ENCODE measurements at regions not wholly inside any gene's neighbourhood (a gene's known extent, or its start where the extent isn't known, plus 50 kb on each side); places are given as distances from the start of the nearest gene placed in this dataset.

GRCh38 chr17:70544317-70544716 lies 375.0 kb downstream of the KCNJ2 start:
- H3K4me1 ChIP-seq (ENCODE audit: insufficient read depth, low read length, severe bottlenecking) = no peaks in the 10 kb centered on the region
- H3K27ac ChIP-seq (ENCODE audit: low read depth, low read length, poor library complexity, severe bottlenecking) = no peak overlapping the region
- no peaks in the 10 kb centered on the region for H4K20me1 ChIP-seq (ENCODE audit: insufficient read depth, low read length)
- no peaks in the 10 kb centered on the region for H3K9me3 ChIP-seq (ENCODE audit: low read length)
- H3K27me3 ChIP-seq (ENCODE audit: insufficient read depth, low read length) = no peaks in the 10 kb centered on the region
- H3K9me2 ChIP-seq (ENCODE audit: low read depth, low read length) = no peaks in the 10 kb centered on the region
- no peak overlapping the region for H3K4me2 ChIP-seq (ENCODE audit: low read length)
- no peak overlapping the region for H3K9ac ChIP-seq (ENCODE audit: low read length)
- no peak overlapping the region for H2AFZ ChIP-seq (ENCODE audit: low read length)
- no peaks in the 10 kb centered on the region for H3K36me3 ChIP-seq (ENCODE audit: insufficient read depth, low read length)
- no peak overlapping the region for H3K4me3 ChIP-seq (ENCODE audit: low read depth, low read length, poor library complexity, severe bottlenecking)
- H3F3A ChIP-seq (ENCODE audit: insufficient read depth, low read length) = no peaks in the 10 kb centered on the region
- no peaks in the 10 kb centered on the region for H3K79me2 ChIP-seq (ENCODE audit: insufficient read depth, low read length)
- TF ChIP-seq EZH2 (IDR thresholded peaks at IDR 0.05; ENCODE audit: borderline replicate concordance, low read length) = no peak
- TF ChIP-seq CTCF (IDR thresholded peaks at IDR 0.05; ENCODE audit: low read length) = no peak

- no peaks in the 10 kb centered on the region for H3K27me3 ChIP-seq (ENCODE audit: insufficient read depth, low read length)
- H3K9me2 ChIP-seq (ENCODE audit: low read depth, low read length) = no peaks in the 10 kb centered on the region
- no peaks in the 10 kb centered on the region for H3K79me2 ChIP-seq (ENCODE audit: insufficient read depth, low read length)
- H3K36me3 ChIP-seq (ENCODE audit: insufficient read depth, low read length) = no peaks in the 10 kb centered on the region
- H2AFZ ChIP-seq (ENCODE audit: low read length) = no peak overlapping the region
- no peaks in the 10 kb centered on the region for H4K20me1 ChIP-seq (ENCODE audit: insufficient read depth, low read length)
- H3K4me2 ChIP-seq (ENCODE audit: low read length) = no peak overlapping the region
- TF ChIP-seq EZH2 (IDR thresholded peaks at IDR 0.05; ENCODE audit: borderline replicate concordance, low read length) (no peak), CTCF (IDR thresholded peaks at IDR 0.05; ENCODE audit: low read length) (peak; percentile 66)
- H3K4me3 ChIP-seq (ENCODE audit: low read depth, low read length, poor library complexity, severe bottlenecking) = no peak overlapping the region
- no peaks in the 10 kb centered on the region for H3F3A ChIP-seq (ENCODE audit: insufficient read depth, low read length)
- no peaks in the 10 kb centered on the region for H3K9me3 ChIP-seq (ENCODE audit: low read length)
- no peaks in the 10 kb centered on the region for H3K4me1 ChIP-seq (ENCODE audit: insufficient read depth, low read length, severe bottlenecking)
- H3K27ac ChIP-seq (ENCODE audit: low read depth, low read length, poor library complexity, severe bottlenecking) = no peak overlapping the region
- H3K9ac ChIP-seq (ENCODE audit: low read length) = no peak overlapping the region
Observed at GRCh38 chr17:70552230-70552981, 383.1 kb downstream of the KCNJ2 start.

- H3K4me3 ChIP-seq (ENCODE audit: low read depth, low read length, poor library complexity, severe bottlenecking) = no peak overlapping the region
- no peaks in the 10 kb centered on the region for H3K9me2 ChIP-seq (ENCODE audit: low read depth, low read length)
- no peaks in the 10 kb centered on the region for H3K27me3 ChIP-seq (ENCODE audit: insufficient read depth, low read length)
- H3F3A ChIP-seq (ENCODE audit: insufficient read depth, low read length) = no peaks in the 10 kb centered on the region
- H2AFZ ChIP-seq (ENCODE audit: low read length) = no peak overlapping the region
- no peaks in the 10 kb centered on the region for H3K36me3 ChIP-seq (ENCODE audit: insufficient read depth, low read length)
- H3K79me2 ChIP-seq (ENCODE audit: insufficient read depth, low read length) = no peaks in the 10 kb centered on the region
- no peak overlapping the region for H3K4me2 ChIP-seq (ENCODE audit: low read length)
- H3K9me3 ChIP-seq (ENCODE audit: low read length) = no peaks in the 10 kb centered on the region
- no peak overlapping the region for H3K27ac ChIP-seq (ENCODE audit: low read depth, low read length, poor library complexity, severe bottlenecking)
- no peak overlapping the region for H3K9ac ChIP-seq (ENCODE audit: low read length)
- no peaks in the 10 kb centered on the region for H4K20me1 ChIP-seq (ENCODE audit: insufficient read depth, low read length)
- TF ChIP-seq CTCF (IDR thresholded peaks at IDR 0.05; ENCODE audit: low read length) = no peak
- no peak for TF ChIP-seq EZH2 (IDR thresholded peaks at IDR 0.05; ENCODE audit: borderline replicate concordance, low read length)
- no peaks in the 10 kb centered on the region for H3K4me1 ChIP-seq (ENCODE audit: insufficient read depth, low read length, severe bottlenecking)
Observed at GRCh38 chr17:70552982-70553334, 383.6 kb downstream of the KCNJ2 start.

Measured in OCI-LY1 (cell line).